ENCODE measurements at regions not wholly inside any gene's neighbourhood (a gene's known extent, or its start where the extent isn't known, plus 50 kb on each side); places are given as distances from the start of the nearest gene placed in this dataset.
"Not testable (repeated sequence)": the region's sequence is repeated elsewhere in the genome, so short reads cannot be mapped to it uniquely, and the experiment has no call there.

DNA sequence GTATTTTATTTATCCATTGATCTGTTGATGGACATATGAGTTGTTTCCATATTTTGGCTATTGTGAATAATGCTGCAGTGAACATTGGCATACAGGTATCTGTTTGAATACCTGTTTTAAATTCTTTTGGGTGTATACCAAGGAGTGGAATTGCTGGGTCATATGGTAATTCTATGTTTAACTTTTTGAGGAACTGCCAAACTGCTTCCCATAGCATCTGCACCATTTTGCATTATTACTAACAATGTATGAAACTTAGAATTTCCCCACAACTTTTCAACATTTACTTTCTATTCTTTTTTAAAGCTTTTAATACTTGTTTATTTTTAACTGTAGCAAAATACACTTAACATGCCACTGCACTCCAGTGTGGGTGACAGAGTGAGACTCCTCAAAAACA lies 57.0 kb upstream of the MSN start:
- DNase-seq: no peak

DNA sequence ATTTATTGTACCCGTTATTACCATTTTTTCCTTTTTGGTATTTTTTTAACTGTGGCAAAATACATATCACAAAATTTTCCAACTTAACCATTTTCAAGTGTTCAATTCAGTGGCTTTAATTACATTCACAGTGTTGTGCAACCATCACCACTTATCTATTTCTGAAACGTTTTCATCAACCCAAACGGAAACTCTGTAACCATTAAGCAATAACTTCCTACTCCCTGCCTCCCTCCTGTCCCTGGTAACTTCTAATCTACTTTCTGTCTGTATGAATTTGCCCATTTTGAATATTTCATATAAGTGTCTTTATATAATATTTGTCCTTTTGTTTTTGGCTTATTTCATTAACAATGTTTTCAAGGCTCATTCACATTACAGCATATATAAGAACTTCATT lies 57.4 kb upstream of the MSN start:
- DNase-seq: peak; percentile 76

- DNase-seq: no peak
These were observed 58.2 kb upstream of the MSN start for GRCh38 chrX:65609237-65609636.

DNA sequence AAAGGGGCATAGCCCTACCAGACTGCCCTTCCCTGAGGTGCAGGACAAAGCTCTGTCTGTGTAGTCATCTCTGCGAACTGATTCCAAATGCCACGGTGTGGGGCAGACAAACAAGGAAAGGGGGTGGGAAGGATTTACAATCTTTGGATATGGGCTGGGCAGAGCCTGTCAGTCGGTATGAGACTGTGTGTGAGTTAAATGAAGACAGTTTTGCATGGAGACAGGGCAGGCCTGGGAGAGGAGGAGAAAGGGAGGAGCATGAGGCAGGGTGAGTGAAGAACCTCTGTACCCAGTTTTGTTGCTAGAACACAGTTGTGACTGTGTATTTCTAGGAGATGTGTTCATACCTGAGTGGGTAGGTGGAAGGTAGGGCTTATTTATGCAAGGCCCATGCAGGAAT lies 59.4 kb upstream of the MSN start:
- no peak for DNase-seq

DNA sequence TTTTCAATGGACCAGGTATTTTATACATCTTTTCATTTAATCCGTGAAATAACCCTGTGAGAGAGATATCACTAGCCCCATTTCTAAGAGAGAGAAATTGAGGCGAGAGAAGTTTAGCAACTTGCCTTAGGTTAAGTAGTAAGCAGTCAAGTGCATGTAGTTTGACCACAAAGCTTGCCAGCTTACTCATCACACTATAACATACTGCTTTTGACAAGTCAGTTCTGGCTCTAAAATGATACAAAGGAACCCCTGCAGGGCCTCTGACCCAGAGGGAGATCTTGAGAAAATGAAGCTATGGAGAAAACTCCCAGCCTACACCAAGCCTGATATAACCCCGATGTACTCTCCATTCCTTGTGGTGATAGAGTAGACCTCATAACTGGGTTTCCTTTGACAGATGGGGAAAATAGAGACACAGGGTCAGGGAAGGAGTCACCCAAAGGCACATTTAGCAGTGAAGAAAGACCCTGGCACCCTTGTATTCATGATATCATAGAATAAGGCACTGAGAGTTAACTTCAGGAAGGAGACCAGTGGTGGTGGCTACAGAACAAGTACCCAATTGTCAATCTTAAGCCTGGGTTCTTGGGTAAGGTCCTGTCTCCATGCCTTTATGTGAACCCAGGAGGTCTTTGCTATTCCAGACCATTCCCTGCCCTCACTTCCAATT lies 60.2 kb upstream of the MSN start:
- peak; percentile 26 for DNase-seq

- no peak for DNase-seq
These were observed 65.3 kb upstream of the MSN start for GRCh38 chrX:65602221-65602560.

- peak; percentile 44 for DNase-seq
These were observed 65.8 kb upstream of the MSN start for GRCh38 chrX:65601530-65602220.

DNA sequence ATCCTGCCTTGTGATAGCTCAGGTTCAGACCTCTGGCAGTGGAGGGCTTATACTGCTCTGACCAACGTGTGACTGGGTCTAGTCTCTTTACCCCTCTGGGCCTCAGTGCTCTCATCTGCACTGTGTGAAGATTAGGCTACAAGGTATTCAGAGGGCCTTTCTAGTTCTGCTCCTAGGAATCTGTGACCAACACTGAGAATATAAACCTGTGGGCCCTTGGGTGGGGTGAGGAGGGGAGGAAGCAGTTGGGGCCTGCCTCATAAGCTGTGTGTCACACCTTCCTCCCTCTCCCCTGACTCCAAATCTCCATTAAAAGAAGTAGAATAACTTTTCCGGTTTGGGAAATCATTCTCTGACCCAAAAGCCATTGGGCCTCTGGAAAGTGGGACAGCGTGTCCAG lies 66.3 kb upstream of the MSN start:
- DNase-seq: peak; percentile 22

DNA sequence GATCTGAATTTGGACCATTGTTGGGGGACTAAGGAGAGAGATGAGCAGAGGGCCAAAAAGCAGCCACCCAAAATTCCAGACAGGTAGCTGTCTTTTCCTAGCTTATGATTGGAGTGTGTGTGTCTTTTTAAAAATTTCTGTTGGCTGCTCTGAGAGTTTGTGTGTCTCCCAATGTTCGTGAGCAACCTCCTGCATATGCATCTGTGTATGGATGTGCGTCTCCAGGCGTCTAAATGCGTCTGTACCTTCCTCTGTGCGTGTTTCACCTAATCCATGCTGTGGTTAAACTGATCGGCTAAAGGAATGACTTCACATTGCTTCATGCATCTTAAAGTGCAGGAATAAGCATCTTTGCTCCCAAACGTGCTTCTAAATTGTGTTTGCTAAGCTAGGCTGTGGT lies 65.5 kb upstream of the LAS1L start:
- no peak for DNase-seq

DNA sequence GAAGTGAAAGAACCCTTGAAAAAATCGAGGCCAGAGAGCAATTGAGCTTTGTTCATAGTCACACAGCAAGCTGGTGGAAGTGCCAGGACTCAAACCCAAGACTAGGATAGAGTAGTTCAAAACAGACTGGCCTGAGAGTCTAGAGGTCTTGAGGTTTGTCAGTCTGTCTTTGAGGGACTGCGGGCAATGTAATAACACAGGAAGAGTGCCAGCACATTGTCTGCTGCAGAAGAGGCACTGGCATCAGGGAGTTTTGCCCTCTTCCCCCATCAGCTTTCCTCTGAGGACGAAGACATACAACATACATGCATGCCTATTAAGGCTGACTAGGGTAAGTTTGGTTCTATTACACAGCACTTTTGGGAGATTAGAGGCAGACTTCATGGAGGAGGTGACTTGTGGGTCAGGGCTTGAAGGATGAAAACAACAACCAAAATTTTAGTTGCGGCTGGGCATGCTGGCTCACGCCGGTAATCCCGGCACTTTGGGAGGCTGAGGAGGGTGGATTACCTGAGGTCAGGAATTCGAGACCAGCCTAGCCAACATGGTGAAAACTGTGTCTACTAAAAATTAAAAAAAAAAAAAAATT lies 64.1 kb upstream of the LAS1L start:
- no peak for DNase-seq

DNA sequence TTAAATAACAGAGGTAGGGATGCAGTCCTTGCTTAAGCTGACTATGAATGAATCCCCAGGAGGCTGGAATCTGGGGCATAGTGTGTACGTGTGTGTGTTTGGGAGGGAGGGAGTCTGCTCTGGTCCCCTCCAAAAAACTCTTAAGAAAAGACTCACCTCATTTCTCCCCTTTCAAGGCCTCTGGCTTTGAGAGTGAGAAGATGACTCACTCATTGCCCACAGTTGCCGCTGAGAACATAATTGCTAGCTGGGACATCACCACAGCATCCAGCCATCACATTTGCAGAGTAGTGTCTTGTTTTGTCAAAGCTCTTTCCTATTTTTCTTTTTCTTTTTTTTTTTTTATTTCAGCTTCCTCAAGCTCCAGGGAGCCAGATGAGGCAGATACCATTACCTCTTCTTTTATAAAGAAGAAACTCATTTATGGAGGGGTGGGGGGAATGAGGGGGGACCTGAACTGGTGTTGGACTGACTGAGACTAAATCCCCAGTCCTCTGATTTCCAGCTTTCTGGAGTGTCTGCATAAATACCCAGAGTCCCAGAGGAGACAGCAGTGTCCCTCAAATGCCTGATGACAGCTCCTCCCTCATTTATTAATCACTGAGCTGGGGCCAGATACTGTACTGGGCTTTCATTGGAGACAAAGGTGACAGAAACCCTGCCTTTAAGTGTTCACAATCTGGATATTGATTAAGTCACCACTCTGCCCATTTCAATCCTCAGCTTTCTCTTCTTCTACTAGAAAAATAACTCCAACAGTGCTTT lies 61.9 kb upstream of the LAS1L start:
- DNase-seq: peak; percentile 12

DNA sequence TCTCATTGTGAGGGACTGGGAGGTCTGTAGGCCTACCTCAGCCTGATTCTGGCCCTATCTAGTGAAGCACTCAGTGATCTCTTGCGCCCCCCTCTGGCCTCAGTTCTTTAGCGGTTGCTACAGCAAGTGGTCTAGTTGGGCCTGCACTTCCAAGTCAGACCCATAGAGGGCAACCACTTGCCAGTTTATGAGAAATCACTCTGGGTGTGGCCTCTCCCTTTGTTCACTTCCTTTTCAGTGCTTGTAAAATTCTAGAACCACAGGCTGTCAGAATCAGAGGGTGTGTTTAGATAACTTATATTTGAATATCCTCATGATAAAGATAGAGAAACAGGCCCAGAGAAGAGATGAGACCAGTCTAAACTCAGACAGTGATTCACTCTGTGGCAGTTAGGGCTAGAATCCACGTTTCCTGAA lies 60.9 kb upstream of the LAS1L start:
- DNase-seq: peak; percentile 77

GRCh38 chrX:65591206-65591605 lies 56.6 kb upstream of the LAS1L start:
- DNase-seq: no peak

DNA sequence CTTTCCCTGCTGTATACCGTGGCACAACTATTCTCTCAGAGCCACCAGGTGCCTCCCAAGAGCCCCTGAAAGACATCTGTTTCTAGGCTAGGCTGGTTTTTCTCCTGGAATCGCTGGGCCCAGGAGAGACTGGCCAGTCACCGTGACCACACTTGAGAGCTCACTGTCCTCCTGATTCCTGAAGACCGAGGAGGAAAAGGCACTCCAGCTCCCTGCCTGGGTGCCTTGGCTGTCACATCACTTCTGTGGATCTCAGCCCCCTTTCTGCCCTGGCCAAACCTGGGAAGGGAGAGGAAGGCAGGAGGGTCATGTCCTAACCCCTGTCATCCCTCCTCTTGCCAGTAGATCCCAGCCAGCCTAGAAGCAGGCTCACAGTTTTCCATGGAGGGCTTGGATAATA lies 54.7 kb upstream of the LAS1L start:
- no peak for DNase-seq

DNA sequence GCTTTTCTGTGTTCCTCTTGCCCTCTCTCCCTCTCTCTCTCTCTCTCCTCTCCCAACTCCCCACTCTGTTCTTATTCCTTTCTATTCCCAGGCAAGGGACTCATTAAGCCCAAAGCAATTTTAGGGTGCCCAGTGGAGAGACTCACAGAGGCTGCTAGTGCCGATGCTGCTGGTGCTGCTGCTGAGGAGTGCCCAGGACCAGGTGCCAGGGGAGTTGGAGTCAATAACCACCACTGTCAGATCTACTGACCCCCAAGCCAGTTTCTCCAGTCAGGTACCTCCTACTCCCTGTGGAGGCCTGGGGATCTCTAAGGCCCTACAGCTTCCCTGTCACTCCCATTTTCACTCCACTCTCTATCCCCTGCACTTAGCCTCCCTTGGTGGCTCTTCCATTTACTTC lies 54.2 kb upstream of the LAS1L start:
- no peak for DNase-seq

DNA sequence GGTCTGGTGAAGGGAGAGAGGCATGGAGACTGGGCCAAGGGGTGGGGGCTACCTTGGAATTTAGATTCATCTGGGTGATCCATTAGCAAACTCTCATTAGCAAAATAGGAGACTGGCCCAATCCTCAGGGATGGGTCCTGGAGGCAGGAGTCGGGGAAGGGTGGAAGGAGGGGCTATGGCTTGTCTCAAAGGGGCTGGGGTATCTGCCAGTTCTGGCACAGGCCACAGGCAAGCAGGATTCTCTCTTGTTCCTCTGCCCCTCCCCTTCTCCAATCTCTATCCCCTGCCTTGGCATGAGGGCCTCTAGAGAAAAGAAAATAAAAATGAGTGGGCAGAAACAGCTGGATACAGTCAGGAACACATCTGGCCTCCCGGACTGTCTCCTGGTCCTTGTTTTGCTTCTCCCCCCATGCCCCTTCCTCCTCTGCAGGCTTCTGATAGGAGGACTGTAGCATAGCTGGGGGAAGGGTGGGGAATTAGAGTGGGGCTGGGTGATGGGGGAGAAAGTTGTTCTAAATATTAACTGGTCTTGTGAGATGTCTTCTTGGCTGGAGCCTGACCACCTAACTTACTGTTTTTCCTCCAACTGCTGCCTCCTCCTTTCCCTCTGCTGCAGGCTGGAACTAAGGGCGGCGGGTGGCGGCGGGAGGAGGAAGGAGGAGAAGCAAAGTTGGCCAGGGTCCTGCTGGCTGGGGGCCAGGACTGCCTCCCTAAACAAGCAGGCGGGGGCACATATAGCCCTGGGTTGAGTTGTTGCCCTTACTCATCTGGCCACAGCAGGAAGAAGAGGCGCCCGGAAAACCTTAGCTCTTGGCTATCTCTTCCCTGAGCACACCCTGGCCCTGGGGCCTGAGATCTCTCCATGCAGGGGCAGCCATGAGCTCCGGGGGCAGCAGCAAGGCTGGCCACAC lies 53.3 kb upstream of the LAS1L start:
- no peak for DNase-seq

- DNase-seq: no peak
These were observed 51.9 kb upstream of the LAS1L start for GRCh38 chrX:65586491-65586890.

DNA sequence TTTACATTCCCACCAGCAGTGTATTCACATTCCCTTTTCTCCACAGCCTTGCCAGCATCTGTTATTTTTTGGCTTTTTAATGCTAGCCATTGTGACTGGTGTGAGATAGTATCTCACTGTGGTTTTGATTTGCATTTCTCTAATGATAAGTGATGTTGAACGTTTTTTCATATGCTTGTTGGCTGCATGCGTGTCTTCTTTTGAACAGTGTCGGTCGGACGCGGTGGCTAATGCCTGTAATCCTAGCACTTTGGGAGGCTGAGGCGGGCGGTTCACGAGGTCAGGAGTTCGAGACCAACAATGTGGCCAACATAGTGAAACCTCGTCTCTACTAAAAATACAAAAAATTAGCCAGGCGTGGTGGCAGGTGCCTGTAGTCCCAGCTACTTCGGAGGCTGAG lies 50.6 kb upstream of the LAS1L start:
- DNase-seq: not testable (repeated sequence)

Data from SIG-M5 (cell line).